ENCODE measurements at regions not wholly inside any gene's neighbourhood (a gene's known extent, or its start where the extent isn't known, plus 50 kb on each side); places are given as distances from the start of the nearest gene placed in this dataset.
"Not testable (repeated sequence)": the region's sequence is repeated elsewhere in the genome, so short reads cannot be mapped to it uniquely, and the experiment has no call there.

GRCh38 chr20:47847884-47848485 is 62.7 kb upstream of the SULF2 start:
- in situ Hi-C loops (cut with MboI; ENCODE audit: low pct_unique_long_range_greater_than_20kb, low sequenced_read_pairs, unreplicated experiment): no loop called here
- DNase-seq (ENCODE audit: low spot score): no peak
- no peak for TF ChIP-seq CTCF (IDR thresholded peaks at IDR 0.05; ENCODE audit: extremely low read depth, insufficient read depth, missing control alignments)

GRCh38 chr20:47847220-47847619 is 61.9 kb upstream of the SULF2 start:
- DNase-seq (ENCODE audit: low spot score); in situ Hi-C loops (cut with MboI; ENCODE audit: low pct_unique_long_range_greater_than_20kb, low sequenced_read_pairs, unreplicated experiment): not testable (repeated sequence)

GRCh38 chr20:47846651-47847050 is 61.4 kb upstream of the SULF2 start:
- in situ Hi-C loops (cut with MboI; ENCODE audit: low pct_unique_long_range_greater_than_20kb, low sequenced_read_pairs, unreplicated experiment); DNase-seq (ENCODE audit: low spot score): not testable (repeated sequence)

GRCh38 chr20:47845382-47845977 is 60.2 kb upstream of the SULF2 start:
- in situ Hi-C loops (cut with MboI; ENCODE audit: low pct_unique_long_range_greater_than_20kb, low sequenced_read_pairs, unreplicated experiment): not testable (repeated sequence)

GRCh38 chr20:47844568-47844906 is 59.3 kb upstream of the SULF2 start:
- DNase-seq (ENCODE audit: low spot score); in situ Hi-C loops (cut with MboI; ENCODE audit: low pct_unique_long_range_greater_than_20kb, low sequenced_read_pairs, unreplicated experiment): not testable (repeated sequence)

More at GRCh38 chr20:47845382-47845977, 60.2 kb upstream of the SULF2 start:
- not testable (repeated sequence) for DNase-seq (ENCODE audit: low spot score)

GRCh38 chr20:47843886-47844567 is 58.7 kb upstream of the SULF2 start:
- no peak for TF ChIP-seq CTCF (IDR thresholded peaks at IDR 0.05; ENCODE audit: extremely low read depth, insufficient read depth, missing control alignments)
- in situ Hi-C loops (cut with MboI; ENCODE audit: low pct_unique_long_range_greater_than_20kb, low sequenced_read_pairs, unreplicated experiment): no loop called here
- no peak for DNase-seq (ENCODE audit: low spot score)

GRCh38 chr20:47842950-47843349 is 57.7 kb upstream of the SULF2 start:
- DNase-seq (ENCODE audit: low spot score); in situ Hi-C loops (cut with MboI; ENCODE audit: low pct_unique_long_range_greater_than_20kb, low sequenced_read_pairs, unreplicated experiment): not testable (repeated sequence)

GRCh38 chr20:47842004-47842403 is 56.7 kb upstream of the SULF2 start:
- in situ Hi-C loops (cut with MboI; ENCODE audit: low pct_unique_long_range_greater_than_20kb, low sequenced_read_pairs, unreplicated experiment); DNase-seq (ENCODE audit: low spot score): not testable (repeated sequence)

- in situ Hi-C loops (cut with MboI; ENCODE audit: low pct_unique_long_range_greater_than_20kb, low sequenced_read_pairs, unreplicated experiment); DNase-seq (ENCODE audit: low spot score): not testable (repeated sequence)
These were observed 51.1 kb upstream of the SULF2 start for GRCh38 chr20:47836256-47836817.
